H1 (cell line): ENCODE measurements at regions not wholly inside any gene's neighbourhood (a gene's known extent, or its start where the extent isn't known, plus 50 kb on each side); places are given as distances from the start of the nearest gene placed in this dataset.

ENCODE experiments used
- CTCF ChIA-PET: fragments of 300-600 bp; sonication (Branson Sonifier 250); formaldehyde crosslinking; loops from one replicate; lab custom pipeline; 2021; ENCODE audit not compliant: partially characterized antibody; lab: Charles Lee
- POLR2A ChIA-PET: fragments of 300-600 bp; sonication (Branson Sonifier 250); formaldehyde crosslinking; loops from one replicate; lab custom pipeline; 2021; ENCODE audit warnings: inconsistent platforms; ENCODE audit not compliant: partially characterized antibody; lab: Charles Lee
- DNase-seq, 2 experiments: peaks; one replicate each; pipeline versions ENCODE4 v3.0.0 to v3.0.0-alpha.2; 2010 to 2022; ENCODE audit warnings: low spot score in 2 of 2, low read depth in 1 of 2, mixed read lengths in 1 of 2
- FAIRE-seq: peaks from 2 replicates; lab custom pipeline; 2011; peaks lifted over from hg19 to GRCh38; lab: Jason Lieb, UNC
- H2AFZ ChIP-seq: 2 replicates; pipeline ENCODE4 v1.8.1; 2012; ENCODE audit warnings: low read length, inconsistent platforms
- H2AK5ac ChIP-seq: 2 replicates; pipeline ENCODE4 v1.6.1; 2013; ENCODE audit warnings: low read depth, low read length
- H2BK120ac ChIP-seq: replicated peaks from 2 replicates; pipeline ENCODE3; 2013; ENCODE audit warnings: low read depth, low read length, inconsistent platforms
- H2BK12ac ChIP-seq: 2 replicates; pipeline ENCODE4 v1.6.1; 2013; ENCODE audit warnings: low read depth, low read length
- H2BK15ac ChIP-seq: 2 replicates; pipeline ENCODE4 v1.6.1; 2013; ENCODE audit warnings: low read length
- H2BK20ac ChIP-seq: 2 replicates; pipeline ENCODE4 v1.6.1; 2013; ENCODE audit warnings: low read length
- H2BK5ac ChIP-seq: 2 replicates; pipeline ENCODE4 v1.6.1; 2013; ENCODE audit warnings: low read depth, low read length
- H3K14ac ChIP-seq: 2 replicates; pipeline ENCODE4 v1.6.1; 2013; ENCODE audit warnings: inconsistent platforms; ENCODE audit not compliant: insufficient read length
- H3K18ac ChIP-seq: 2 replicates; pipeline ENCODE4 v1.6.1; 2013; ENCODE audit warnings: low read length; ENCODE audit errors: extremely low read depth
- H3K23ac ChIP-seq: 2 replicates; pipeline ENCODE4 v1.6.1; 2013; ENCODE audit warnings: inconsistent platforms; ENCODE audit not compliant: insufficient read length
- H3K23me2 ChIP-seq: 2 replicates; pipeline ENCODE4 v1.6.1; 2013; ENCODE audit warnings: low read depth, low read length
- H3K27ac ChIP-seq: 2 replicates; pipeline ENCODE4 v1.6.1; 2011; ENCODE audit warnings: low read depth, low read length, inconsistent platforms
- H3K27me3 ChIP-seq, 4 experiments: replicated peaks in 1 of 4; 1 replicate in 1 of 4; 2 replicates in 3 of 4; pipeline versions ENCODE4 v1.6.1 to v1.8.1; 2011 to 2013; ENCODE audit warnings: low read length in 3 of 4, mild to moderate bottlenecking in 3 of 4, inconsistent platforms in 2 of 4, mixed read lengths in 2 of 4, moderate library complexity in 1 of 4; ENCODE audit not compliant: control insufficient read depth in 3 of 4, insufficient read depth in 3 of 4; ENCODE audit errors: extremely low read depth in 1 of 4
- H3K36me3 ChIP-seq, 4 experiments: 2 replicates each; pipeline versions ENCODE4 v1.6.1 to v1.8.1; 2011 to 2013; ENCODE audit warnings: mild to moderate bottlenecking in 4 of 4, low read length in 3 of 4, moderate library complexity in 2 of 4, control low read depth in 1 of 4, inconsistent platforms in 1 of 4; ENCODE audit not compliant: insufficient read depth in 4 of 4, control insufficient read depth in 2 of 4
- H3K4ac ChIP-seq: replicated peaks from 2 replicates; pipeline ENCODE3; 2013; ENCODE audit warnings: low read length, low read depth, mixed read lengths, inconsistent platforms; ENCODE audit not compliant: insufficient read length
- H3K4me1 ChIP-seq, 4 experiments: replicated peaks in 1 of 4; 1 replicate in 1 of 4; 2 replicates in 3 of 4; pipeline versions ENCODE4 v1.6.1 to v1.8.1; 2011 to 2013; ENCODE audit warnings: low read length in 3 of 4, inconsistent platforms in 2 of 4, mixed read lengths in 1 of 4; ENCODE audit not compliant: insufficient read depth in 4 of 4, control insufficient read depth in 3 of 4
- H3K4me2 ChIP-seq, 2 experiments: 2 replicates each; pipeline versions ENCODE4 v1.6.1 to v1.8.1; 2011 to 2013; ENCODE audit warnings: low read depth in 2 of 2, low read length in 2 of 2, control low read depth in 1 of 2, inconsistent platforms in 1 of 2, mild to moderate bottlenecking in 1 of 2; ENCODE audit not compliant: insufficient read depth in 1 of 2
- H3K4me3 ChIP-seq, 4 experiments: fragments of 200-600, 300-600 bp in 1 of 4; sonication (generic), shearing (Covaris generic), sonication (Bioruptor Twin) in 1 of 4; 2 replicates each; pipeline versions ENCODE4 v1.5.1 to v1.8.1; 2011 to 2016; ENCODE audit warnings: low read length in 4 of 4, low read depth in 3 of 4, control low read depth in 2 of 4, inconsistent platforms in 2 of 4, mild to moderate bottlenecking in 2 of 4, mixed read lengths in 1 of 4, moderate library complexity in 1 of 4; ENCODE audit not compliant: insufficient read depth in 2 of 4; ENCODE audit errors: extremely low read depth in 1 of 4
- H3K56ac ChIP-seq: replicated peaks from 2 replicates; pipeline ENCODE3; 2013; ENCODE audit warnings: low read depth, mild to moderate bottlenecking, mixed read lengths, low read length, inconsistent platforms; ENCODE audit not compliant: insufficient read length
- H3K79me1 ChIP-seq: 2 replicates; pipeline ENCODE4 v1.6.1; 2013; ENCODE audit warnings: low read depth, low read length, control low read depth
- H3K79me2 ChIP-seq, 2 experiments: 2 replicates each; pipeline versions ENCODE4 v1.6.1 to v1.8.1; 2012 to 2013; ENCODE audit warnings: low read length in 2 of 2, mild to moderate bottlenecking in 2 of 2, inconsistent platforms in 1 of 2; ENCODE audit not compliant: insufficient read depth in 2 of 2, control insufficient read depth in 1 of 2
- H3K9ac ChIP-seq, 4 experiments: replicated peaks in 1 of 4; 1 replicate in 1 of 4; 2 replicates in 3 of 4; pipeline versions ENCODE4 v1.6.1 to v1.8.1; 2011 to 2013; ENCODE audit warnings: low read depth in 3 of 4, low read length in 3 of 4, control low read depth in 2 of 4, mild to moderate bottlenecking in 2 of 4, moderate library complexity in 2 of 4, inconsistent platforms in 1 of 4; ENCODE audit errors: extremely low read depth in 1 of 4
- H3K9me3 ChIP-seq, 2 experiments: 2 replicates each; pipeline versions ENCODE4 v1.6.1 to v1.8.1; 2012 to 2013; ENCODE audit warnings: mild to moderate bottlenecking in 2 of 2, moderate library complexity in 2 of 2, control low read depth in 1 of 2, inconsistent platforms in 1 of 2, low read depth in 1 of 2, low read length in 1 of 2, mixed read lengths in 1 of 2; ENCODE audit not compliant: insufficient read depth in 2 of 2
- H4K20me1 ChIP-seq, 2 experiments: replicated peaks in 1 of 2; 2 replicates each; pipeline versions ENCODE3 to v1.8.1; 2011 to 2013; ENCODE audit warnings: inconsistent platforms in 2 of 2, low read length in 2 of 2, mild to moderate bottlenecking in 1 of 2; ENCODE audit not compliant: insufficient read depth in 2 of 2, control insufficient read depth in 1 of 2
- H4K5ac ChIP-seq: 2 replicates; pipeline ENCODE4 v1.6.1; 2013; ENCODE audit warnings: low read length, low read depth, mixed read lengths, inconsistent platforms; ENCODE audit not compliant: insufficient read length
- H4K8ac ChIP-seq: 2 replicates; pipeline ENCODE4 v1.8.0; 2013; ENCODE audit warnings: mild to moderate bottlenecking, moderate library complexity, low read length, inconsistent platforms; ENCODE audit not compliant: insufficient read depth; ENCODE audit errors: extremely low read depth
- H4K91ac ChIP-seq: replicated peaks from 2 replicates; pipeline ENCODE3; 2013; ENCODE audit warnings: low read length, mixed read lengths, inconsistent platforms; ENCODE audit not compliant: insufficient read length
- CHD2 ChIP-seq: IDR thresholded peaks from 2 replicates; pipeline ENCODE4 v1.6.1; 2012; ENCODE audit warnings: low read length, improper control_type of control experiment
- NANOG ChIP-seq: IDR thresholded peaks from 2 replicates; pipeline ENCODE4 v1.6.1; 2011; ENCODE audit warnings: low read length, low read depth, mild to moderate bottlenecking, inconsistent platforms; ENCODE audit not compliant: insufficient read depth, poor library complexity, severe bottlenecking
- POU5F1 ChIP-seq: IDR thresholded peaks from 2 replicates; pipeline ENCODE4 v1.6.1; 2011; ENCODE audit warnings: low read depth, mild to moderate bottlenecking, low read length, moderate library complexity
- SAP30 ChIP-seq: fragments of 300-600 bp; sonication (generic); IDR thresholded peaks from 2 replicates; pipeline ENCODE4 v1.7.1; 2012; ENCODE audit warnings: low read length, moderate library complexity, mild to moderate bottlenecking, inconsistent platforms; ENCODE audit not compliant: insufficient read depth, insufficient replicate concordance
- SP1 ChIP-seq: IDR thresholded peaks from 2 replicates; pipeline ENCODE4 v1.6.1; 2011; ENCODE audit warnings: low read depth, low read length
- WGBS, 2 experiments: shearing (Covaris generic) in 1 of 2; methylation state at CpG; one replicate each; pipeline versions ENCODE4 v1.1.6 to v1.1.7; 2013 to 2015; ENCODE audit warnings: low lambda C conversion rate in 2 of 2, mixed read lengths in 2 of 2, inconsistent platforms in 1 of 2, low coverage in 1 of 2, missing lambda C conversion rate in 1 of 2; ENCODE audit not compliant: insufficient replicate concordance in 2 of 2, insufficient coverage in 1 of 2, insufficient read length in 1 of 2; ENCODE audit errors: extremely low coverage in 1 of 2, missing lambda C conversion rate in 1 of 2; 5-methylcytosine and 5-hydroxymethylcytosine counted together

GRCh38 chrX:140110081-140110650, 144.8 kb upstream of the CXorf66 start:
- no peak overlapping the region for H2BK120ac ChIP-seq
- no peak overlapping the region for H2AK5ac ChIP-seq
- H2BK5ac ChIP-seq, result no peak overlapping the region
- no peak overlapping the region for H3K4ac ChIP-seq
- no peak overlapping the region for H4K91ac ChIP-seq
- no peaks in the 10 kb centered on the region for H4K20me1 ChIP-seq
- H3K23me2 ChIP-seq, result no peaks in the 10 kb centered on the region
- H3K27me3 ChIP-seq, result no peaks in the 10 kb centered on the region
- FAIRE-seq (no peak), DNase-seq (no peak)
- H3K27ac ChIP-seq, result no peak overlapping the region
- no peak overlapping the region for H4K8ac ChIP-seq
- H3K4me2 ChIP-seq, result peak overlapping the region in 1 of 2 experiments; percentile 33; a peak in 2 of 4 replicates
- peak overlapping the region in 1 of 4 experiments; percentile 36; a peak in 1 of 8 replicates for H3K4me3 ChIP-seq
- H3K18ac ChIP-seq, result no peak overlapping the region
- H3K79me1 ChIP-seq, result no peaks in the 10 kb centered on the region
- no peak overlapping the region for H2BK12ac ChIP-seq
- H3K56ac ChIP-seq, result no peak overlapping the region
- H3K36me3 ChIP-seq, result no peaks in the 10 kb centered on the region
- H3K9me3 ChIP-seq, result no peaks in the 10 kb centered on the region
- TF ChIP-seq SAP30 (no peak), POU5F1 (no peak), NANOG (no peak), SP1 (no peak), CHD2 (no peak)
- no peak overlapping the region for H2BK20ac ChIP-seq
- no peaks in the 10 kb centered on the region for H3K79me2 ChIP-seq
- ChIA-PET POLR2A (no interaction called here), CTCF (interaction anchor here (0.6 kb wide), 1 partner anchor 14 kb away, joined by 4 read pairs; no protein-coding TSS in a partner anchor)
- H3K9ac ChIP-seq, result no peak overlapping the region
- H3K14ac ChIP-seq, result no peak overlapping the region
- no peak overlapping the region for H2AFZ ChIP-seq
- WGBS, 2 experiments, result 0% methylated on average over 1 of the region's 1 CpG; no CpG with 5 or more reads in 1 of the 2 experiments
- peaks cover 0 to 6% (median 0%) of the 10 kb centered on the region in 4 experiments; a peak in 1 of 7 replicates for H3K4me1 ChIP-seq
- H3K23ac ChIP-seq, result no peak overlapping the region
- no peak overlapping the region for H2BK15ac ChIP-seq
- no peak overlapping the region for H4K5ac ChIP-seq
